HG02970 (cell line): ENCODE measurements at regions not wholly inside any gene's neighbourhood (a gene's known extent, or its start where the extent isn't known, plus 50 kb on each side); places are given as distances from the start of the nearest gene placed in this dataset.

Experiments
- ATAC-seq: cut with Tn5 transposase; IDR thresholded peaks from one replicate; pipeline ENCODE4 v1.9.1; 2021; ENCODE audit warnings: mild to moderate bottlenecking, moderate library complexity, moderate number of reproducible peaks; ENCODE audit not compliant: unreplicated experiment, low FRiP score

DNA sequence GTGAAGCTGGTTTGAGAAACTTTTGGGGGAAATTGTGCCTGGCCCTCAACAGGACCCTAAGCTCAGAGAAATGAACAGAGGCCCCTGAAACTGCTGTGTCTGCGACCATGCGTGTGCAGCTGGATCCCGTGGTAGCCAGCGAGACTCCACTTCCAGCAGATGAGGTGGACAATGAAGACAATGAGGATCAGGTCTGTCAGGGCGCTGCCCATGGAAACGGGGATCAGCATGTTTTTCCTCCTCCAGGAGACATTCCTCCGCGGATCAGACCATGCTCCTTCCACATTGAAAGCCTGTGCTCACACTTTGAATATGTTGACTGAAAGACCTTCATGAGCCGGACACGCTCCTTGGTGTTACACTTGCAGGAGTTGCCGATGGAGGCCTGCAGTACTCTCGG lies 1439.8 kb upstream of the ALCAM start:
- ATAC-seq, result no peak

DNA sequence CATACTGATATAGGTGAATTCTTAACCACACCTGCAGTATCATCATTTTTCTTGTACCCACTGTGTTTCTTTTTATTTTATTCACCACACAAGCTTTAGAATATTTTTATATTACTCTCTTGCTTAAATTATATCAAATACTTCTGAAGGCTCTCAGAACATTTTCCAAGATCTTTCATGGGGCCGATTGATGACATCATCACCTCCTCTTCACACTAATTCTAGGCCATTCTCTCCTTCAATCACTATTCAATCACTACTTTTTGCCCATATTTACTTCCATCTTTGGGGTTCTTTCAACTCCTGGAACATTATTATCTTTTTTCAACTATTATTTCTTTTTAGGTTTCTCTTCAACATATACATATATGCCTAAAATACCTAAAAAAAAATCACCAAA lies 1438.8 kb upstream of the ALCAM start:
- no peak for ATAC-seq

DNA sequence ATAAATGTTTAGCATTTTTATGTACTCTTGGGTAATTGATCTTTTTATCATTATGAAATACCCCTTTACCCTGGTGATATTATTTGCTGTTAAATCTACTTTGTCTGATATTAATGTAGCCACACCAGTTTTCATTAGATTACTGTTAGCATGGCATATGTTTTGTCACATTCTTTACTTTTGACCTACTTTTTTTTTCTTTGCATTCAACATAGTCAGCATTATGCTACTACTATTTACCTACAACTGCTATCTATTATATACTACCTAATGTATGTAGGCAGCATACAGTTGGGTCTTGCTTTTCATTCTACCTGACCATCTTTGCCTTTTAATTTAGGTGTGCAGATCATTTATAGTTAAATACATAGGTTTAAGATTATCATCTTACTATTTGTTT lies 1429.6 kb upstream of the ALCAM start:
- ATAC-seq, result no peak

DNA sequence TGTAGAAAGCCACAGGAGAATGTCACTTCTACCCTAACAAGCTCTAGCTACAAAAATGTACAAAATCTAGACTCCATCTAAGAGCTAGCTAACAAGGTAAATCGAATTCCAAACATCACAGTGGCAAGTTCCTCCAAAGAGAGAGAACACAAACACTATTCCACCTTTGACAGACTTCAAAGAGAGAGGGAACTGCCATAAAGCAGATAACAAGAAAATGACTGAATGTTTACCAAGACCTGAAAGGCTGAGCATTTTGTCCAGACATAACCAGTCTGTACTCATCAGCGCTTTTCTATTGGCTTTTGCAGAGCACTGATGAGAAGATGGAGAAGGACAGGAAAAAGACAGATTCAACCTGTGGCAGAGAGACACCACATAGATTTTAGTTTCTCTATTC lies 1419.6 kb upstream of the ALCAM start:
- ATAC-seq, result no peak

DNA sequence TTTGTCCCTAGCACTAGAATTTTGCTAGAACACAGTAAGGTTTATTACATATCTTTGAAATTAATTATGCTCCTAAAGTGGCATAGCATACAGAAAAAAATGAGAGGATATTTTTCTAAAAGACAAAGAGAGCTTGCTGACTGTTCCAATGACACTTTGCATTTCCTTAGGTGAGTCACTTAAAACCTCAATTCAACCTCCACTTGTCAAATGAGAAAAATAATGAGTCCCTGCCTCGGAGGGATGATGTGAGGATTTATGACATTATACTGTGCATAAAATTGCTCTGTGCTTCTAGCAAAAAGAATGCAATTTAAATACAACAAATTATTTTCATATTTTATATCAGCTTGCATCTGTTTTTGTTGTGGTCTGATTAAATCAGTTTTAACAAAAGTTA lies 1417.0 kb upstream of the ALCAM start:
- no peak for ATAC-seq

DNA sequence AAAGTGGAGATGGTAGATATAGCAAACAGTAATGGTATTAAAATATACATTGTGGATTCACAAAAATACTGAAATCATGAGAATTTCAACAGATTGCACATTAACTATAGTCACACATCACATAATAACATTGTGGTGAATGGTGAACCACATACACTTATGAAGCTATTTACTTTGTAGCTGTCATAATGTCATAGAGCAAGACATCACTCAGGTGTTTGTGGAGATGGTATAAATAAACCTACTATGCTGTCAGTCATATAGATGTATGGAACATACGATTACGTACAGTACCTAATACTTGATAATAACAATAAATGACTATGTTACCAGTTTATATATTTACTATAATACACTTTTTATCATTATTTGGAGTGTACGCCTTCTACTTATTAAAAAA lies 1416.0 kb upstream of the ALCAM start:
- no peak for ATAC-seq

DNA sequence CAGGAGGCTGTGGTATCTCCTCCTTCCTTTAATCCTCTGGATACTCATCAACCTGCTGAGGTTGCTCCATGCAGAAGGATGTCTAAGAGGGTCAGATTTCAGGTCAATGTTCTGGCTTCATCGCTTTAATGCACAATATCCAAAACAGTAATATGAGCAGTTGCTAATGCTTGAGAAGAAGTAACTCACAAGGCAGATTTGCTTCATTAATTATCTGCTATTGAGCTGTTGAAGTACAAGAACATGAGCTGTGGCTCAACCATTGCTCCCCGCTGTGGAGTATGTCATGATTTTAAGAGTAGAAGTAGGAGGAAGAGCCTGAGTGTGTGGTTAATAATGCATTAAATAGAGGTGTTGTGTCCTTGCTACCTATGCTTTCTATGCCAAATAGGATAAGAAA lies 1412.9 kb upstream of the ALCAM start:
- no peak for ATAC-seq

DNA sequence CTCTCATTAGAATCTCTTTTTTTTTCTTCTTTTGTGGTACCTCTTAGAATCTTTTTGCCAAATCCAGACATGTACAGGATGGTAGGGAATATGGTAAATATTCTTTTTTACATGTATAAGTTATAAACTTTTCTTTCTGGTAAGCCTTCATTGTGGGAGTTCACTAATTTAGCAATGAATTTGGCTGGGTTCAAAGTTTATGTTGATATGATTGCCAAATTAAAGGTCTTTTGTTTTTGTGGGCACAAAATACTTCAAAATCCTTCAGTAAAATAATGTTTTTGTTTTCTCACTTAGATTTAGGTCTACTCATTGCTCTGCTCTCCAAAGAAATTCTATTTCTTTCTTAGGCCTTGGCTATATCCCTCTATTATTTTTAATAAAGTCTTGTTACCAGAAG lies 1405.9 kb upstream of the ALCAM start:
- ATAC-seq, result no peak

DNA sequence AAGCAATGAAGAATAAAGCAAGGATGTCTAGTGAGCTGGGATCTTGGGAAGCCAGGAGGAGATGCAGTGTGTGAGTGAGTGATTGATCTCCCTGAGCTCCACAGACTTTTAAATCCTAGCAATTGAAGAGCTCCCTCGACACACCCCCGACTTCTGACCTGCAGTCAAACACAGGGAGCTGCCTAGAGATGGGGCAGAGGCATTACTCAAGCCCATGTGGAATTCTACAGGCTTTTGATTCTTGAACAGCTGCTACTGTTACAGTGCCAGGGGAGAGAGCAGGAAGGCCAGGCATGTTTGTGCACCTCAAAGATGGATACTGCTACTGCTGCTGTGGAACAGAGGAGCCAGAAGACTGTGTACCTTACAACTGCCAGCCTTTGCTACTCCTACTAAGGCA lies 1403.1 kb upstream of the ALCAM start:
- no peak for ATAC-seq

DNA sequence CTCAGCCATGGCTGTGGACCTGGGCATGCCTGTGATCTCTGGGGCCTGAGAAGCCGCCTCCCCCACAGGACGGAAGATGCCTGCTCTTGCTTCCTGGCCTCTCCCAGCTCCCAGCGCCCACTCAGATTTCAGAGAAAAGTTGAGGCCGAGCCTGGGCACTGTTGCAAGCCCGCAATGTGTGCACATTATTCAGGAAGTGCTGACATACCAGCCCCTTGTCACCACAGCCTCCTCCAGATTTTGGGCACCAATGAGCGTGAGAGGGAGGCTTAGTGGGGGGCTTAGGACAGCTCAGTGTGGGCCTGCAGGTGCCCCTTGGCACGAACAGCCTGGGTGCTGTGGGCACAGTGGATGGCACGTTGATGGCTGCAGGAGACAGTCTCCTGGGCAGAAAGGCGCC lies 1400.9 kb upstream of the ALCAM start:
- ATAC-seq, result no peak

DNA sequence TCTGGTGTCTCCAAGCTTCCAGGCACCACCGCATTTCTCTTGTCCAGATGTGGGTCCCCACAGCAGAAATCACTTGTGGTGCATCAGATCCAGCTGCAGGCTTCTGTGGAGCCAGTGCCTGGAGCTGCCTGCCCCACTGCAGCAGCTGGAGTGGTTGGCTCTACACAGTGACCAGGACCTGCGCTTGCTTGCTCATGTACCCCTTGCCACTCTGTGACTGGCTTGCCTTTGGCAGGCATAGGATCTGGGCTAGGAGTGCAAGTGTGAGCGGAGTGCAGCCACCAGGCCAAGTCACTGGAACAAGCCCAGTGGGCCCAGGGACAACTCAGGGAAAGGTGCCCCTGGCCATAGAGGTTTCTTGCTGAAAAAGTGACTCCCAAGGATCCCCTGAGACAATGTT lies 1400.0 kb upstream of the ALCAM start:
- no peak for ATAC-seq

DNA sequence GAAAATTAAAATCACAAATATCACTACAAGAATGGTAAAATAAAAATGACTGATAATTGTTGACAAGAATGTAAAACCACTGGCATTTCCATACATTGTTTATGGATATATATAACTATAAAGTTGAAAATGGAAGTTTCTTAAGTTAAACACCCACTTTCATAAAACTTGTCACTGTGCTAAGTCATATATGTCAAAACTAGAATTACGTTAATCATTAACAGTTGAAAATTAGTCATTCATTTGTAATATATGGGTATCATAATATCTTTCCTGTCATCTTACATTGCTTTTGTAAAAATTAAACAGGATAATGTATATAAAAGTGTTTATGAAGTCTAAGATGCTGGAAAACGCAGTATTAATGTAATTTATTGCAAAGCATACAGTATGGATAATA lies 1398.6 kb upstream of the ALCAM start:
- ATAC-seq, result peak; percentile 73

DNA sequence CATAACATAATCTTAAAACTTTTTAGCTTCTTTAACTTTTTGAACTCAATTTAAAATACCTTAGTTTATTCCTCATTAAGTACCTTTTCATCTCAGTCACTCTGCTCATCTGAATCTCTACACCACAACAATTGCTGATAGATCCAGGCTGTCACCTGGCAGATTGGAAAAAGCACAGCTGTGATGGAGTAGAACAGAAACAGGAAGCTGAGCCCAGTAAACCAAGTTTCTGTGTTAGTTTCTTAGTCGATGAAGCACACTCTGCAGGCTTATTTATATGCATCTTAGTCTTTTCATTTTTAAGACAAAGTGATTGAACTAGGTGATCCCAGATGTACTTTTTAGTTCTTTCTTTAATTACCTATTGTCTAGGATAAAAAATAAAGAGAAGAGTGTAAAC lies 1398.0 kb upstream of the ALCAM start:
- peak; percentile 77 for ATAC-seq

DNA sequence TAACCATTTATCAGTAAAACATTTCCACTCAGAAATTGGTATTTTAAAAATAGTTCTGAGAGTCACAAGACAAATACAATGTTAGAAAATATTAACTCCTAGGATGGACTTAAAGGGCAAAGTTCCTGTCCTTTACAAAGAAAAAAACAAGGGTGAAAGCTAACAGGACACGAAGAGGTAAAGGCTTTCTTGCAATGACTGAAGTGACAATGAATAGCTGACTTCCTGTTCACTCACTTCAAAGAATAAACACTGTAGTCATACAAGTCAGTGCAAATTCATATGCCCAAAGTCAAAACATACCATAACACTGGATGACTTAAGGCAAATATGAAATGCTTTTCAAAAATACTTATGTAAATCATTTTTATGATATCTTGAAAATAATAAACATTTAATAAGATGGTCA lies 1389.8 kb upstream of the ALCAM start:
- no peak for ATAC-seq

DNA sequence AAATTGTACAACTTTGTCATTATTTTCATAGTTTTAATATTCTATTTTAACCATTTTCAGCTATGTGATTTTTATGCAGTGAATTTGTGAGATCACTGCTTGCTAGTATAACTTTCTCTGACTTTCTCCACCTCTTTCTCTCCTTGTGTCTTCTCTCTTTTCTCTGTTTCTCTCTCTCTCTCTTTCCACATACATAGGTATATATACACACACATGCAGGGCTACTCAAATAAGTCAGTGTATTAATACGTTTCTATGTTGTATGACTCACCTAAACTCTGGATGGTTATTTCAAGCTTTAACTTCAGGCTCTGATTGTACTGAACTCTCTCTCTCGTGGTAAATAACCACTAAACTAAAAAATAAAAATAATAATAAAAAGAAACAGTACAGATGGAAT lies 1389.3 kb upstream of the ALCAM start:
- ATAC-seq, result no peak

DNA sequence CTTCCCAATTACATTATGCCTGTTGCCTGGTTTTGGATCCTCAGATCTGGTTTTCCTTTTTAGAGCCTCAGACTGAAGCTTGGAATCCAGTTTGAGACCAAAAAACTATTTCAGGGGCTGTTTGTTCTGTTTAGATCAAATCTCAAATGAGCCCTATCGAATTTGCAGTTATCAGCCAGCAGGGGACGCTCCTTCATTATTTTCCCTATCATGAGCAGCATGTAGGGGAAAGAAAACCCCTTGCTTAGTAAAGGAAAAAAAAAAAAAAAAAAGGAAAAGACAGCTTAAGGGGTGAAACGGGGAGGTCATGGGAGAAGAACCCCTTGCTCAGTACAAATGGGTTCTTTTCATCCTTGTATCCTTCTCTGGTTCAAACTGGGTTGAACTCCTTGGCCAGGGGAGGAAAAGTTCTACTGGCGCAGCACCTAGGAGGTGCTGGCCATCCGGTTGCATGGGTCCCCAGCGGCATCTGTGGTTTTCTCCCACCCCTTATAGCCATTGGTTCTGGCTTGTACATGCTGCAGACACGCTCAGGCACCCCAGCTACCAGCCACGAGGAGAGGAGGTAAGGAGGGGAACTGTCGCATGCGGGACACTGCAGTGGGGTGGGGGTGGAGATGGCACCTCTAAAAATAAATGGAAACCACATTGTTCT lies 1375.1 kb upstream of the ALCAM start:
- no peak for ATAC-seq

DNA sequence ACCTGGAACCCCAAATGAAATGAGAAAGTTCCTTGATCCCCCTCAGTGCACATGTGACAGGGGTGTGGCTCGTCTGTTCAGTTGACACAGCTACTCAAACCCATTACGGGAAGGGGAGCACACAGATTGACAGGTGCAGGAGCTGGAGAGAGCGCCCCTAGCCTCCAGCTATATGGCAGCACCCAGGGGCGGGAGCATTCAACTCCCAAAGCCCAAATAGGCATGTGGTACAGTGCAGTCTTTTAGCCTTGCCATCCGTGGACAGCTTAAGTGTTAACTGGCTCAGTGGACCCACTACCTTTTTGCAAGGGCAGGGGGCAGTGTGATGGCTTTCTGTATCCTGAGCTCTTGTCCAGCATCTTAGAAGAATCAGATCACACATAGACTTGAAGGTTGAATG lies 1374.2 kb upstream of the ALCAM start:
- no peak for ATAC-seq

DNA sequence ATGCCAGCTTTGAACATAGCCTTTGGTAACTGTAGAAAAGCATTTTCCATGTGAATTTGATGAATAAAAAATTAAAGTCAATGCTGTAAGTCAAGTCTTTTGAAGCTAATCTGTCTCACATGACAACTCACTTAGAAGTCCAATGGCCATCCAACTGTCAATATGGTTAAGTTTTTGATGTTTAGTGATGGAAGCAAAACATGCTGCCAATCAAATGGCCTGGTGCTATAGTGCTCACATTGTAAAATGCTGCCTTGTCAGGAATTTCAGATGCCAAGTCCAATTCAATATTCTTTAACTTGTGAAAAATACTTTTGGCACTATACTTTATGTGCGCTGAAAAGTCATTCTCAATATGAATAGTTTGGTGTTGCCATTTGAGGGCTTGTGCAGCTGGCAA lies 1361.8 kb upstream of the ALCAM start:
- no peak for ATAC-seq

DNA sequence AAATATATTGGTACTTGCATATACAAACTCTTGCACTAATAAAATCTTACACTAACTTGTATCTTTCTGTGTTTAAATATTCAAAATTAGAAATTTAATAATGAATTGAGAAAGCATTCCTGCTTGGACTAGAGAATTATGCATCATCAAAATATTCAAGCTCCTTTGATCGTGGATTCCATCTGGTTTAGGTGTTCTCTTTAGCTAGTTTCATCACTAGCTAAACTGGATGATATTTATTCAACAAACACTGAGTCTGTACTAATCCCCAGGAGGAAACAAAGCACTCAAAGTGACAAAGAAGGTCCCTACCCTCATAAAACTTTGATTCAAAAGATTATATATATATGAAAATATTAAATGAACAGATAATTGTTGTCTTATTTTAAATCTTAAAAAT lies 1360.9 kb upstream of the ALCAM start:
- no peak for ATAC-seq

DNA sequence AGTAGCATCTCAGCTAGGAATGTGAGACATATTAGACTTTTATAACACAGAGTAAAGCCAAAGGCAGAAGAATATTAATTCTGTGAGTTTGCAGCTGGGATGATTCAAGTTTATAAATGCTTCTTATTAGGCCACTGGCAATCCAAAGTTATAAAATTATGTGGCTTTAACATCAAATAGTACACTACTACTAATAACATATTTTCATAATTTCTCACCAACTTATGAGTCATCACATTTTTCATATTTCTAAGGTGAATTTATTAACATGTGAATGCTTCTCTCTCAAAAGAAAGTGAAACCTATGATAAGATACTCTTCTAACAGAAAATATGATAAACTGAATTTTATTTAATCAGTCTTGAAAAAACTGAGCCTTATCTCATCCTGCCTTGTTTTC lies 1348.2 kb upstream of the ALCAM start:
- ATAC-seq, result no peak

DNA sequence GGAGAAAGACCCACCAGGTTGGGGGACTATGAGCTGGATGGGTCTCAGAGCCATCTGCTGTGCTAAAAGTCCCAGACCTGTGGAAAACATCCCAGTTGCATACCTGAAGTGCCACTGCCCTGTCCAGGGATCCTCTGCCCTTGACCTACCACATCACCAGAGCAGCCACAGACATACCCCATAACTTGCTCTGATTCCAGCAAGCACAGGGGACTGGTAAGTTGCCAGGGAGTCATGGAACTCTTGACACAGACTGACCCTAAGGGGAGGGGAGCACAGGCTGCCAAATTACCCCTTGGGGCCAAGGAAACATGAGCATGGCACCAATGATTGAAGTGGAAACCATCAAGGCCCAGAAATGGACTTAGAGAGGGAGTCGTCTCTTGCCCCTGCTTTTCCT lies 1335.1 kb upstream of the ALCAM start:
- no peak for ATAC-seq

DNA sequence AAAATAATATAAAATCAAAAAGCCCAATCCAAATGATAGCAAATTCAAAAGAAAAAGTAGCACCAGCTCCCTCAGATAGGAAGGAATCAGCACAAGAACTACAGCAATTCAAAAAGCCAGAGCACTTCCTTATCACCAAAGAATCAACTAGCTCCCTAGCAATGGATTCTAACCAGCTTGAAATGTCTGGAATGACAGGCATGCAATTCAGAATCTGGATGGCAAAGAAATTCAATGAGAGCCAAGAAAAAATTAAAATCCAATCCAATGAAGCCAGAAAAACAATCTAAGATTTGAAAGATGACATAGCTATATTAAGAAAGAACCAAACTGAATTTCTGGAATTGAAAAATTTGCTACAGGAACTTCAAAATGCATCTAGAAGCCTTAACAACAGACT lies 1334.4 kb upstream of the ALCAM start:
- no peak for ATAC-seq

DNA sequence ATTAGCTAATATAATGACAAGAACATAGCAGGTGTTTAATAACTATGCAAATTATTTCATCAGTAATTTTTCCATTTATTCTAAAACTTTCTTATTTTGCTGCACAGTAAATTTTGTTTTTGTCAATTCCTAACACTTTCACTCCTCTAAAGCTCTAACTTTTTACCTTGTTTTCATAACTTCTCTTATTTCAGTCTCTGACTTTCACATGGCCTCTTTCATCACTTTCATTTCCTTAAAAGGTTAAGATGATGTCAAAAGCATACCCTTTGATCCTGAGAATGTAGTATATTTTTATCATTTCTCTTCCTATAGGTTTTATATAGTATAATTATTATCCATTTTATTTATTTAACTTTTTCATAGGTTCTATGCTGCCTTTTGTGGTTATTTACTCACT lies 1325.8 kb upstream of the ALCAM start:
- ATAC-seq, result no peak
